ENCODE measurements at regions not wholly inside any gene's neighbourhood (a gene's known extent, or its start where the extent isn't known, plus 50 kb on each side); places are given as distances from the start of the nearest gene placed in this dataset.
"Not testable (repeated sequence)": the region's sequence is repeated elsewhere in the genome, so short reads cannot be mapped to it uniquely, and the experiment has no call there.

- Histone ChIP-seq H3K4me1 (no peaks in the 10 kb centered on the region), H3K27me3 (no peaks in the 10 kb centered on the region), H3K27ac (no peak overlapping the region), H3K36me3 (no peaks in the 10 kb centered on the region), H3K4me3 (no peak overlapping the region), H3K9me3 (no peaks in the 10 kb centered on the region)
- DNase-seq (ENCODE audit: low spot score in 2 of 2): no peak
- intact Hi-C loops (cut with DNase I; ENCODE audit: low total_unique reads): no loop called here
- TF ChIP-seq POLR2A (IDR thresholded peaks at IDR 0.05) (no peak), POLR2AphosphoS5 (IDR thresholded peaks at IDR 0.05) (no peak)
- TF ChIP-seq, protein P1, sequence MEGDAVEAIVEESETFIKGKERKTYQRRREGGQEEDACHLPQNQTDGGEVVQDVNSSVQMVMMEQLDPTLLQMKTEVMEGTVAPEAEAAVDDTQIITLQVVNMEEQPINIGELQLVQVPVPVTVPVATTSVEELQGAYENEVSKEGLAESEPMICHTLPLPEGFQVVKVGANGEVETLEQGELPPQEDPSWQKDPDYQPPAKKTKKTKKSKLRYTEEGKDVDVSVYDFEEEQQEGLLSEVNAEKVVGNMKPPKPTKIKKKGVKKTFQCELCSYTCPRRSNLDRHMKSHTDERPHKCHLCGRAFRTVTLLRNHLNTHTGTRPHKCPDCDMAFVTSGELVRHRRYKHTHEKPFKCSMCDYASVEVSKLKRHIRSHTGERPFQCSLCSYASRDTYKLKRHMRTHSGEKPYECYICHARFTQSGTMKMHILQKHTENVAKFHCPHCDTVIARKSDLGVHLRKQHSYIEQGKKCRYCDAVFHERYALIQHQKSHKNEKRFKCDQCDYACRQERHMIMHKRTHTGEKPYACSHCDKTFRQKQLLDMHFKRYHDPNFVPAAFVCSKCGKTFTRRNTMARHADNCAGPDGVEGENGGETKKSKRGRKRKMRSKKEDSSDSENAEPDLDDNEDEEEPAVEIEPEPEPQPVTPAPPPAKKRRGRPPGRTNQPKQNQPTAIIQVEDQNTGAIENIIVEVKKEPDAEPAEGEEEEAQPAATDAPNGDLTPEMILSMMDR (IDR thresholded peaks at IDR 0.05): no peak
Observed at GRCh38 chr4:31787701-31788100, 1067.5 kb downstream of the PCDH7 start.

DNA sequence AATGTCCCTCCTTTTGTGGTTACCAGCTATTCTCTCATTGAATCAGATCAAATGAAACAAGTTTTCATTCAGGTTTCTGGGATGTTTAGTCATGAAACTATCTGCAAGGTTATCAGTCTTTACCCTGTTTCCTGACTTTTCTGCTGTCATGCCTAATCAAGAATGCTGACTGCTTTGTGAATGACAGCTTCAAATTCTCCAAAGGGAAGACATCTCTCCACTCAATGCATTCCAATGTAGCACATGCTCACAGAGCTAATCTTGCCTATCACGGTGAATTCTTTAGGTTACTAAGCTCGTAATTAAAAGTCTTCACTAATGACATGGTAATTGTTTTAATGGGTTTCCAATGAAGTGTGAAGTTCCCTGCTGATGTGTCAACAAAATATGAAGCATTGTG, 1068.5 kb downstream of the PCDH7 start:
- intact Hi-C loops (cut with DNase I; ENCODE audit: low total_unique reads): no loop called here

DNA sequence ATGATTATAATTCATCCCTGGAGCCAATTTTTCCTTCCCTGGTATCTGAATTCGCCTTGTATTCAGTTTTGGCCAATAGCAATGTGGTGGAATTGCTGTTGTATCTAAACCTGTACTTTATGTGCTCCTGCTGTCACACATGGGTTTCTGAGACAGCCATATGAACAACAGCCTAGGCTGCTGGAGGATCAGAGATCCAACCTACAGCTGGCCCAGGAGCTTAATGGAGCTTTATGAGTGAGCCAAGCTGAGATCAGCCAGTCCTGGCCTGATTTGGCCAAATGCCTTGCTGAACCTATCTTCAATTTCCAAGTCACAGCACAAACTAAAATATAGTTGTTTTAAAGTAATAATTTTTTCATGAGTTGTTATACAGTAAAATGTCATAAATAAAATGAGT, 1071.5 kb downstream of the PCDH7 start:
- no peak overlapping the region for H3K27ac ChIP-seq
- TF ChIP-seq POLR2A (IDR thresholded peaks at IDR 0.05) (no peak), POLR2AphosphoS5 (IDR thresholded peaks at IDR 0.05) (no peak)
- TF ChIP-seq, protein P1 (IDR thresholded peaks at IDR 0.05): no peak

More for the DNA sequence above, 1068.5 kb downstream of the PCDH7 start:
- Histone ChIP-seq H3K4me3 (no peak overlapping the region), H3K27me3 (no peaks in the 10 kb centered on the region), H3K36me3 (no peaks in the 10 kb centered on the region), H3K9me3 (no peaks in the 10 kb centered on the region), H3K4me1 (no peaks in the 10 kb centered on the region), H3K27ac (no peak overlapping the region)
- DNase-seq (ENCODE audit: low spot score in 2 of 2): no peak
- no peak for TF ChIP-seq POLR2AphosphoS5 (IDR thresholded peaks at IDR 0.05)
- TF ChIP-seq POLR2A (IDR thresholded peaks at IDR 0.05): no peak
- TF ChIP-seq, protein P1 (IDR thresholded peaks at IDR 0.05): no peak

GRCh38 chr4:31793907-31794306, 1073.7 kb downstream of the PCDH7 start:
- Histone ChIP-seq H3K4me3 (no peak overlapping the region), H3K36me3 (no peaks in the 10 kb centered on the region), H3K9me3 (no peaks in the 10 kb centered on the region), H3K27me3 (no peaks in the 10 kb centered on the region), H3K4me1 (no peaks in the 10 kb centered on the region), H3K27ac (no peak overlapping the region)
- intact Hi-C loops (cut with DNase I; ENCODE audit: low total_unique reads): no loop called here
- no peak for DNase-seq (ENCODE audit: low spot score in 2 of 2)
- TF ChIP-seq, protein P1 (IDR thresholded peaks at IDR 0.05): no peak
- TF ChIP-seq POLR2A (IDR thresholded peaks at IDR 0.05) (no peak), POLR2AphosphoS5 (IDR thresholded peaks at IDR 0.05) (no peak)

More for the DNA sequence above, 1071.5 kb downstream of the PCDH7 start:
- Histone ChIP-seq H3K27me3 (no peaks in the 10 kb centered on the region), H3K4me1 (no peaks in the 10 kb centered on the region), H3K36me3 (no peaks in the 10 kb centered on the region), H3K9me3 (no peaks in the 10 kb centered on the region), H3K4me3 (no peak overlapping the region)
- DNase-seq (ENCODE audit: low spot score in 2 of 2): no peak
- intact Hi-C loops (cut with DNase I; ENCODE audit: low total_unique reads): no loop called here

DNA sequence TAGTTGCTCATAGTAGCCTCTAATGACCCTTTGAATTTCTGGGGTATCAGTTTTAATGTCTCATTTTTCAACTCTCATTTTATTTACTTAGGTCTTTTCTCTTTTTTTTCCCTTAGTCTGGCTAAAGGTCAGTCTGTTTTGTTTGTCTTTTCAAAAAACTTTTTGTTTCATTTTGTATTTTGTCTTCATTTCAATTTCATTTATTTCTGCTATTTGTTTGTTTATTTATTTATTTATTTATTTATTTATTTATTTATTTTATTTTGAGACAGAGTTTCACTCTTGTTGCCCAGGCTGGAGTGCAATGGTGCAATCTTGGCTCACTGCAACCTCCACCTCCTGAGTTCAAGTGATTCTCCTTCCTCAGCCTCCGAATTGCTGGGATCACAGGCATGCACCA, 1076.9 kb downstream of the PCDH7 start:
- H3K4me1 ChIP-seq; H3K9me3 ChIP-seq; DNase-seq (ENCODE audit: low spot score in 2 of 2); H3K36me3 ChIP-seq; H3K4me3 ChIP-seq; intact Hi-C loops (cut with DNase I; ENCODE audit: low total_unique reads); H3K27me3 ChIP-seq; H3K27ac ChIP-seq: not testable (repeated sequence)
